A673 (cell line): ENCODE measurements at regions not wholly inside any gene's neighbourhood (a gene's known extent, or its start where the extent isn't known, plus 50 kb on each side); places are given as distances from the start of the nearest gene placed in this dataset.

Source experiments
- BruUV-seq: library from RNA; stranded (reverse); fragments of 400-500 nt; replicated peaks from 2 replicates; lab custom pipeline; 2021; lab: Mats Ljungman, UMichigan
- CTCF ChIA-PET: fragments of 300-600 bp; sonication (Branson Sonifier 250); formaldehyde crosslinking; loops from one replicate; lab custom pipeline; 2022; ENCODE audit warnings: antibody characterized with exemption; lab: Charles Lee
- POLR2A ChIA-PET: fragments of 300-600 bp; sonication (Branson Sonifier 250); formaldehyde crosslinking; loops from one replicate; lab custom pipeline; 2022; ENCODE audit warnings: antibody characterized with exemption; ENCODE audit not compliant: low non-redundant PET; lab: Charles Lee
- DNase-seq: peaks from one replicate; pipeline ENCODE4 v3.0.0-alpha.2; 2015; ENCODE audit warnings: low spot score
- H3K27ac ChIP-seq: fragments of 200-600 bp; sonication (generic); 2 replicates; pipeline ENCODE4 v1.5.1; 2016; ENCODE audit warnings: mixed run types, low read depth, mild to moderate bottlenecking, mixed read lengths, antibody characterized with exemption, low read length; ENCODE audit not compliant: poor library complexity, severe bottlenecking
- H3K27me3 ChIP-seq: fragments of 200-600 bp; sonication (generic); replicated peaks from 2 replicates; pipeline ENCODE4 v1.6.1; 2017; ENCODE audit warnings: mixed run types, low read depth, mild to moderate bottlenecking, mixed read lengths, antibody characterized with exemption, low read length; ENCODE audit not compliant: insufficient read depth, poor library complexity
- H3K36me3 ChIP-seq: fragments of 200-600 bp; sonication (generic); 2 replicates; pipeline ENCODE4 v1.6.1; 2016; ENCODE audit warnings: mixed run types, mild to moderate bottlenecking, mixed read lengths, antibody characterized with exemption, low read length; ENCODE audit not compliant: insufficient read depth, poor library complexity, severe bottlenecking
- H3K4me1 ChIP-seq: fragments of 200-600 bp; sonication (generic); 2 replicates; pipeline ENCODE4 v1.6.1; 2017; ENCODE audit warnings: mixed run types, mild to moderate bottlenecking, mixed read lengths, antibody characterized with exemption, low read length; ENCODE audit not compliant: insufficient read depth, poor library complexity, severe bottlenecking
- H3K4me3 ChIP-seq: fragments of 200-600 bp; sonication (generic); 2 replicates; pipeline ENCODE4 v1.5.1; 2016; ENCODE audit warnings: low read depth, mixed run types, mild to moderate bottlenecking, mixed read lengths, low read length; ENCODE audit not compliant: poor library complexity, severe bottlenecking
- H3K9me3 ChIP-seq: fragments of 200-600 bp; sonication (generic); 2 replicates; pipeline ENCODE4 v1.6.1; 2016; ENCODE audit warnings: mixed run types, low read depth, mild to moderate bottlenecking, mixed read lengths, antibody characterized with exemption, low read length; ENCODE audit not compliant: poor library complexity, severe bottlenecking
- CTCF ChIP-seq: fragments of 300-800, 200-600 bp; sonication (generic); conservative IDR thresholded peaks from 2 replicates; pipeline ENCODE4 v1.5.1; 2017; ENCODE audit warnings: low read depth, mild to moderate bottlenecking, antibody characterized with exemption, low read length, moderate library complexity, mixed read lengths
- EZH2 ChIP-seq: fragments of 200-600 bp; sonication (generic); IDR thresholded peaks from 2 replicates; pipeline ENCODE4 v1.6.1; 2017; ENCODE audit warnings: borderline replicate concordance, low read depth, mild to moderate bottlenecking, mixed read lengths, antibody characterized with exemption, low read length; ENCODE audit not compliant: poor library complexity, severe bottlenecking
- intact Hi-C: fragments of 100-400 bp; cut with micrococcal nuclease; formaldehyde crosslinking; loops from one replicate; pipeline ENCODE4 v1.10.0; 2022; ENCODE audit not compliant: unreplicated experiment

- ChIA-PET POLR2A (no interaction called here), CTCF (no interaction called here)
- no peaks in the 10 kb centered on the region for H3K9me3 ChIP-seq
- H3K36me3 ChIP-seq, result no peaks in the 10 kb centered on the region
- intact Hi-C loops, result no loop called here
- TF ChIP-seq EZH2 (no peak), CTCF (no peak)
- H3K27me3 ChIP-seq, result no peaks in the 10 kb centered on the region
- DNase-seq, result no peak
- BruUV-seq, result no TSS peak
- H3K27ac ChIP-seq, result no peak overlapping the region
- H3K4me3 ChIP-seq, result no peak overlapping the region
- no peaks in the 10 kb centered on the region for H3K4me1 ChIP-seq
Measured at GRCh38 chr21:22892740-22893139, 1894.5 kb downstream of the NCAM2 start.

GRCh38 chr21:22898051-22898665, 1899.9 kb downstream of the NCAM2 start:
- H3K27me3 ChIP-seq, result no peaks in the 10 kb centered on the region
- intact Hi-C loops, result no loop called here
- ChIA-PET POLR2A (no interaction called here), CTCF (no interaction called here)
- BruUV-seq, result no TSS peak
- no peaks in the 10 kb centered on the region for H3K9me3 ChIP-seq
- H3K27ac ChIP-seq, result no peak overlapping the region
- TF ChIP-seq EZH2 (no peak), CTCF (no peak)
- DNase-seq, result no peak
- no peak overlapping the region for H3K4me3 ChIP-seq
- H3K4me1 ChIP-seq, result no peaks in the 10 kb centered on the region
- H3K36me3 ChIP-seq, result no peaks in the 10 kb centered on the region

- ChIA-PET POLR2A (no interaction called here), CTCF (no interaction called here)
- intact Hi-C loops, result no loop called here
Measured at GRCh38 chr21:22900490-22900889, 1902.3 kb downstream of the NCAM2 start.

More at GRCh38 chr21:22900490-22900889, 1902.3 kb downstream of the NCAM2 start:
- Histone ChIP-seq H3K9me3 (no peaks in the 10 kb centered on the region), H3K27me3 (no peaks in the 10 kb centered on the region), H3K4me1 (no peaks in the 10 kb centered on the region), H3K36me3 (no peaks in the 10 kb centered on the region), H3K27ac (no peak overlapping the region), H3K4me3 (no peak overlapping the region)
- DNase-seq, result peak; percentile 24
- TF ChIP-seq CTCF (no peak), EZH2 (no peak)
- no TSS peak for BruUV-seq
